NCI-H2196 (cell line): ENCODE measurements at regions not wholly inside any gene's neighbourhood (a gene's known extent, or its start where the extent isn't known, plus 50 kb on each side); places are given as distances from the start of the nearest gene placed in this dataset.

Experiments used
- DNase-seq: peaks from one replicate; lab custom pipeline; 2025; ENCODE audit not compliant: unreplicated experiment; lab: John Stamatoyannopoulos, UW

GRCh38 chr16:6687593-6687992 is 645.1 kb upstream of the RBFOX1 start:
- DNase-seq: no peak

GRCh38 chr16:6684076-6684673 is 648.5 kb upstream of the RBFOX1 start:
- peak; percentile 24 for DNase-seq

GRCh38 chr16:6682142-6682811 is 650.4 kb upstream of the RBFOX1 start:
- no peak for DNase-seq

- no peak for DNase-seq
These were observed 654.1 kb upstream of the RBFOX1 start for GRCh38 chr16:6678586-6678985.

GRCh38 chr16:6674071-6674470 is 658.6 kb upstream of the RBFOX1 start:
- no peak for DNase-seq

GRCh38 chr16:6672507-6672906 is 660.1 kb upstream of the RBFOX1 start:
- no peak for DNase-seq

GRCh38 chr16:6667393-6667792 is 665.3 kb upstream of the RBFOX1 start:
- DNase-seq: no peak

- no peak for DNase-seq
These were observed 667.5 kb upstream of the RBFOX1 start for GRCh38 chr16:6665126-6665525.

- DNase-seq: no peak
These were observed 669.0 kb upstream of the RBFOX1 start for GRCh38 chr16:6663668-6664067.

- DNase-seq: no peak
These were observed 675.9 kb upstream of the RBFOX1 start for GRCh38 chr16:6656760-6657159.

- no peak for DNase-seq
These were observed 685.8 kb upstream of the RBFOX1 start for GRCh38 chr16:6646891-6647290.

GRCh38 chr16:6645768-6646568 is 686.7 kb upstream of the RBFOX1 start:
- DNase-seq: no peak

- no peak for DNase-seq
These were observed 687.7 kb upstream of the RBFOX1 start for GRCh38 chr16:6644916-6645315.

- DNase-seq: peak; percentile 56
These were observed 689.5 kb upstream of the RBFOX1 start for GRCh38 chr16:6643080-6643686.

GRCh38 chr16:6642271-6642670 is 690.4 kb upstream of the RBFOX1 start:
- no peak for DNase-seq

GRCh38 chr16:6641091-6641490 is 691.6 kb upstream of the RBFOX1 start:
- no peak for DNase-seq

- DNase-seq: no peak
These were observed 696.2 kb upstream of the RBFOX1 start for GRCh38 chr16:6636457-6636856.

GRCh38 chr16:6634151-6634550 is 698.5 kb upstream of the RBFOX1 start:
- DNase-seq: no peak

GRCh38 chr16:6633456-6633855 is 699.2 kb upstream of the RBFOX1 start:
- no peak for DNase-seq

GRCh38 chr16:6629110-6629509 is 703.5 kb upstream of the RBFOX1 start:
- no peak for DNase-seq

- DNase-seq: no peak
These were observed 707.0 kb upstream of the RBFOX1 start for GRCh38 chr16:6625606-6626005.

GRCh38 chr16:6618874-6619273 is 713.8 kb upstream of the RBFOX1 start:
- no peak for DNase-seq
